ENCODE measurements at regions not wholly inside any gene's neighbourhood (a gene's known extent, or its start where the extent isn't known, plus 50 kb on each side); places are given as distances from the start of the nearest gene placed in this dataset.
"Not testable (repeated sequence)": the region's sequence is repeated elsewhere in the genome, so short reads cannot be mapped to it uniquely, and the experiment has no call there.

GRCh38 chr7:106538638-106539037 is 122.3 kb downstream of the CCDC71L start:
- H3K36me3 ChIP-seq (ENCODE audit: control insufficient read depth, insufficient read depth, low read length) = no peaks in the 10 kb centered on the region
- no peak overlapping the region for H3K4me3 ChIP-seq (ENCODE audit: extremely low read depth, insufficient read depth, low read length, poor library complexity, severe bottlenecking)
- H3K4me1 ChIP-seq (ENCODE audit: control insufficient read depth, insufficient read depth, low read length, poor library complexity, severe bottlenecking) = peaks cover 3% of the 10 kb centered on the region
- H3K27ac ChIP-seq (ENCODE audit: low read depth, low read length, severe bottlenecking) = no peak overlapping the region
- H3K9me3 ChIP-seq (ENCODE audit: control insufficient read depth, low read length) = no peaks in the 10 kb centered on the region
- 93 to 97% methylated on average over 3 of the region's 5 CpGs for WGBS, 2 experiments (ENCODE audit: insufficient coverage in 2 of 2)

- H3K4me3 ChIP-seq (ENCODE audit: extremely low read depth, insufficient read depth, low read length, poor library complexity, severe bottlenecking) = no peak overlapping the region
- H3K9me3 ChIP-seq (ENCODE audit: control insufficient read depth, low read length) = no peaks in the 10 kb centered on the region
- no CpG with 5 or more reads among the region's 2 CpGs for whole genome bisulfite sequencing, 2 experiments (ENCODE audit: insufficient coverage in 2 of 2)
- H3K4me1 ChIP-seq (ENCODE audit: control insufficient read depth, insufficient read depth, low read length, poor library complexity, severe bottlenecking) = no peaks in the 10 kb centered on the region
- no peak overlapping the region for H3K27ac ChIP-seq (ENCODE audit: low read depth, low read length, severe bottlenecking)
- H3K36me3 ChIP-seq (ENCODE audit: control insufficient read depth, insufficient read depth, low read length) = no peaks in the 10 kb centered on the region
Measured at GRCh38 chr7:106537119-106537518, 123.8 kb downstream of the CCDC71L start.

- H3K27ac ChIP-seq (ENCODE audit: low read depth, low read length, severe bottlenecking) = no peak overlapping the region
- H3K4me1 ChIP-seq (ENCODE audit: control insufficient read depth, insufficient read depth, low read length, poor library complexity, severe bottlenecking) = no peaks in the 10 kb centered on the region
- no peaks in the 10 kb centered on the region for H3K36me3 ChIP-seq (ENCODE audit: control insufficient read depth, insufficient read depth, low read length)
- no peaks in the 10 kb centered on the region for H3K9me3 ChIP-seq (ENCODE audit: control insufficient read depth, low read length)
- no peak overlapping the region for H3K4me3 ChIP-seq (ENCODE audit: extremely low read depth, insufficient read depth, low read length, poor library complexity, severe bottlenecking)
- WGBS, 2 experiments (ENCODE audit: insufficient coverage in 2 of 2) = 92 to 94% methylated on average over 3 of the region's 3 CpGs
Measured at GRCh38 chr7:106536079-106536478, 124.9 kb downstream of the CCDC71L start.

DNA sequence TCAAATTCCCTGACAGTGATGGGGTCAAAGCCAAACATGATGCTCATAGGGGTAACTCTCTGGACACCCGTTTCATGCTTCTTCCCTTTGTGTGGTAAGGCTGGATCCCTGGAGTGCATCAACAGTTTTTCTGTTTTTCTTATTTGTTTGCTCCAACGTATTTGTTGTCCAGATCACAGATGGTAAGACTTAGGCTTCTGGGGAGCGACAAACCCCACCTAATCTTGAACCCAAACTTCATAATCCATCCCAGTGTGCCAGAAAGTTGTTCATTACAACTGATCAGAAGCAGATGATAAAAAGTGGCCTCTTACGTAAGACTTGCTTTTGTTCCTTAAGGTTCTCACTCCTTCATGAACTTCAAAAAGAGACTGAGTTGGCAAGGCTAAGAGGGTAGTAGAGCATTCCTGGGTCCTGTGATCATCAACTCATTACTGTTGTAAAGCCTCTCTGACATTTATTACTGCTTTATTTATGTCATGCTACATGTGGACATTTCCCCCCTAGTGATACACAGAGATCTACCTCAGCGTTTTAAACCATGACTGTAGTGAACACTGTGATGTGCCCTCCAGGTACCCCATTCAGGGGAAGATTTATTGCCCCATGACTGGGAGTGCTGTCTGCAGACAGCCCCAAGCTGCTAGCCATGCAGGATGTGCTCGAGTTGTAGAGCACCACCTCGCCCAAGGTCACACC is 125.6 kb downstream of the CCDC71L start:
- WGBS, 2 experiments (ENCODE audit: insufficient coverage in 2 of 2) = 90 to 92% methylated on average over 4 to 7 of the region's 7 CpGs
- Histone ChIP-seq H3K4me3 (ENCODE audit: extremely low read depth, insufficient read depth, low read length, poor library complexity, severe bottlenecking) (no peak overlapping the region), H3K36me3 (ENCODE audit: control insufficient read depth, insufficient read depth, low read length) (no peaks in the 10 kb centered on the region), H3K4me1 (ENCODE audit: control insufficient read depth, insufficient read depth, low read length, poor library complexity, severe bottlenecking) (no peaks in the 10 kb centered on the region), H3K27ac (ENCODE audit: low read depth, low read length, severe bottlenecking) (no peak overlapping the region), H3K9me3 (ENCODE audit: control insufficient read depth, low read length) (no peaks in the 10 kb centered on the region)

- H3K27ac ChIP-seq (ENCODE audit: low read depth, low read length, severe bottlenecking) = no peak overlapping the region
- no peaks in the 10 kb centered on the region for H3K9me3 ChIP-seq (ENCODE audit: control insufficient read depth, low read length)
- 38 to 43% methylated on average over 7 of the region's 8 CpGs for WGBS, 2 experiments (ENCODE audit: insufficient coverage in 2 of 2)
- H3K4me3 ChIP-seq (ENCODE audit: extremely low read depth, insufficient read depth, low read length, poor library complexity, severe bottlenecking) = no peak overlapping the region
- H3K36me3 ChIP-seq (ENCODE audit: control insufficient read depth, insufficient read depth, low read length) = no peaks in the 10 kb centered on the region
- no peaks in the 10 kb centered on the region for H3K4me1 ChIP-seq (ENCODE audit: control insufficient read depth, insufficient read depth, low read length, poor library complexity, severe bottlenecking)
Measured at GRCh38 chr7:106534271-106534846, 126.6 kb downstream of the CCDC71L start.

DNA sequence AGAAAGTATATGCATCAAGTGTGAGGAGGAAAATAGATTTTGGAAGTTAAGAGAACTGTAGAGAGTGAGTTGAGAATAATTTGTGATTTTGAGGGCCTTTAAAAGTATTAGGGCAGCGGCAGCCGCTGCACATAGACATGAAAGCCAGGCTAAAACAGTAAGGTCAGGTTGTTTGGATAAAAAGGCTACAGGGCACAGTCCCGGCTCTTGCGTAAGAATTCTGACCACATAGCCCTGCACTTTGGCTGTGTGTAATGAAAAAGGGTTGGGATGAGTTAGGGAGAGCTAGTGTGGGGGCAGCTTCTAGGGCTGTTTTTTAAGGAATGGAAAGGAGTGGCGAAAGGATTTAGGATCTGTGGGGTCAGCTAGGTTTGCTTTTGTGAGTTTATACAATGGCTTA is 130.8 kb downstream of the CCDC71L start:
- WGBS, 2 experiments (ENCODE audit: insufficient coverage in 2 of 2) = 98 to 100% methylated on average over 4 to 5 of the region's 5 CpGs
- not testable (repeated sequence) for H3K4me3 ChIP-seq (ENCODE audit: extremely low read depth, insufficient read depth, low read length, poor library complexity, severe bottlenecking); H3K36me3 ChIP-seq (ENCODE audit: control insufficient read depth, insufficient read depth, low read length); H3K27ac ChIP-seq (ENCODE audit: low read depth, low read length, severe bottlenecking); H3K4me1 ChIP-seq (ENCODE audit: control insufficient read depth, insufficient read depth, low read length, poor library complexity, severe bottlenecking); H3K9me3 ChIP-seq (ENCODE audit: control insufficient read depth, low read length)

DNA sequence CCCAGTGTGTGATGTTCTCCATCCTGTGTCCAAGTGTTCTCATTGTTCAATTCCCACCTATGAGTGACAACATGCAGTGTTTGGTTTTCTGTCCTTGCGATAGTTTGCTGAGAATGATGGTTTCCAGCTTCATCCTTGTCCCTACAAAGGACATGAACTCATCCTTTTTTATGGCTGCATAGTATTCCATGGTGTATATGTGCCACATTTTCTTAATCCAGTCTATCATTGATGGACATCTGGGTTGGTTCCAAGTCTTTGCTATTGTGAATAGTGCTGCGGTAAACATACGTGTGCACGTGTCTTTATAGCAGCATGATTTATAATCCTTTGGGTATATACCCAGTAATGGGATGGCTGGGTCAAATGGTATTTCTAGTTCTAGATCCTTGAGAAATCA is 134.3 kb downstream of the CCDC71L start:
- H3K4me1 ChIP-seq (ENCODE audit: control insufficient read depth, insufficient read depth, low read length, poor library complexity, severe bottlenecking); H3K27ac ChIP-seq (ENCODE audit: low read depth, low read length, severe bottlenecking); H3K36me3 ChIP-seq (ENCODE audit: control insufficient read depth, insufficient read depth, low read length); H3K4me3 ChIP-seq (ENCODE audit: extremely low read depth, insufficient read depth, low read length, poor library complexity, severe bottlenecking); H3K9me3 ChIP-seq (ENCODE audit: control insufficient read depth, low read length): not testable (repeated sequence)
- no CpG with 5 or more reads among the region's 4 CpGs for WGBS, 2 experiments (ENCODE audit: insufficient coverage in 2 of 2)

DNA sequence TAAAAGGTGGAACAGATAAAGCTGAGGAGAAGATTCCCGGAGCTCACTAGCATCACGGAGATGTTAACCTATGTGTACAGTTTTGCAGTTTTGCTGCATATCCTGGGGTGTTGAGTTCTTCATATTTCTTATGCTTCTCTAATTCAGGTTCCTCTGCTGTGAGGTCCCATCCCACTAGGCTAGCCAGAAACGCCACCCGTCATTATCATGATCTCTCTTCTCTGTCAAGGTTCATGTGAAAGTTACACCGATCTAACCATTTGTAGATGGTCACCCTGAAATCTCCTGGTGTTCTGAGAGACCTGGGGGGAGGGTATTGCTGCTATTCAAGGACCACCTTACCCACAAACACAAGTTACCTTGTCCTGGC is 136.3 kb downstream of the CCDC71L start:
- Histone ChIP-seq H3K27ac (ENCODE audit: low read depth, low read length, severe bottlenecking) (no peak overlapping the region), H3K36me3 (ENCODE audit: control insufficient read depth, insufficient read depth, low read length) (no peaks in the 10 kb centered on the region), H3K4me3 (ENCODE audit: extremely low read depth, insufficient read depth, low read length, poor library complexity, severe bottlenecking) (no peak overlapping the region), H3K4me1 (ENCODE audit: control insufficient read depth, insufficient read depth, low read length, poor library complexity, severe bottlenecking) (no peaks in the 10 kb centered on the region), H3K9me3 (ENCODE audit: control insufficient read depth, low read length) (no peaks in the 10 kb centered on the region)
- WGBS, 2 experiments (ENCODE audit: insufficient coverage in 2 of 2) = 100% methylated on average over 4 of the region's 5 CpGs; no CpG with 5 or more reads in 1 of the 2 experiments

- Histone ChIP-seq H3K4me1 (ENCODE audit: control insufficient read depth, insufficient read depth, low read length, poor library complexity, severe bottlenecking) (no peaks in the 10 kb centered on the region), H3K4me3 (ENCODE audit: extremely low read depth, insufficient read depth, low read length, poor library complexity, severe bottlenecking) (no peak overlapping the region), H3K9me3 (ENCODE audit: control insufficient read depth, low read length) (no peaks in the 10 kb centered on the region), H3K36me3 (ENCODE audit: control insufficient read depth, insufficient read depth, low read length) (no peaks in the 10 kb centered on the region), H3K27ac (ENCODE audit: low read depth, low read length, severe bottlenecking) (no peak overlapping the region)
- WGBS, 2 experiments (ENCODE audit: insufficient coverage in 2 of 2) = 90 to 91% methylated on average over 7 to 8 of the region's 8 CpGs
Measured at GRCh38 chr7:106523482-106523881, 137.5 kb downstream of the CCDC71L start.

GRCh38 chr7:106522696-106523095 is 138.3 kb downstream of the CCDC71L start:
- no peak overlapping the region for H3K27ac ChIP-seq (ENCODE audit: low read depth, low read length, severe bottlenecking)
- WGBS, 2 experiments (ENCODE audit: insufficient coverage in 2 of 2) = 96 to 100% methylated on average over 1 to 4 of the region's 5 CpGs
- no peaks in the 10 kb centered on the region for H3K4me1 ChIP-seq (ENCODE audit: control insufficient read depth, insufficient read depth, low read length, poor library complexity, severe bottlenecking)
- no peaks in the 10 kb centered on the region for H3K36me3 ChIP-seq (ENCODE audit: control insufficient read depth, insufficient read depth, low read length)
- H3K4me3 ChIP-seq (ENCODE audit: extremely low read depth, insufficient read depth, low read length, poor library complexity, severe bottlenecking) = no peak overlapping the region
- H3K9me3 ChIP-seq (ENCODE audit: control insufficient read depth, low read length) = no peaks in the 10 kb centered on the region

DNA sequence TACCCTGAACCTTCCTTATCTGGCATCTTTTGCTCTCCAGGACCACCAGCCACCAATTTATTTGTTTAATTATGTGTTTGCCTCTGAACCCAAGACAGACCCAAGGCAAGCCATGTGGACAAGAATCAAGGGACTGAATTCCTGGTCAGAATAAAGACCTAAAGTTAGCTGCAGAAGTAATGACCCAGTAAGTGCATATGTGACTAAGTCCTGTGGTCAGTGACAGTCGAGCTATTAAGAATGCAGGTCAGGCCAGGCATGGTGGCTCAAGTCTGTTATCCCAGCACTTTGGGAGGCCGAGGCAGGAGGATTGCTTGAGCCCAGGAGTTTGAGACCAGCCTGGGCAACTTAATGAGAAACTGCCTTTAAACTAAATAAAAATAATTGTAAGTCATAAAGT is 139.4 kb downstream of the CCDC71L start:
- H3K9me3 ChIP-seq (ENCODE audit: control insufficient read depth, low read length) = no peaks in the 10 kb centered on the region
- WGBS, 2 experiments (ENCODE audit: insufficient coverage in 2 of 2) = 67 to 91% methylated on average over 1 of the region's 2 CpGs
- H3K4me1 ChIP-seq (ENCODE audit: control insufficient read depth, insufficient read depth, low read length, poor library complexity, severe bottlenecking) = no peaks in the 10 kb centered on the region
- H3K27ac ChIP-seq (ENCODE audit: low read depth, low read length, severe bottlenecking) = no peak overlapping the region
- H3K4me3 ChIP-seq (ENCODE audit: extremely low read depth, insufficient read depth, low read length, poor library complexity, severe bottlenecking) = no peak overlapping the region
- no peaks in the 10 kb centered on the region for H3K36me3 ChIP-seq (ENCODE audit: control insufficient read depth, insufficient read depth, low read length)

Measured in mesodermal cell (in vitro differentiated cells).